Urothelium cell line (cell line): ENCODE measurements at regions not wholly inside any gene's neighbourhood (a gene's known extent, or its start where the extent isn't known, plus 50 kb on each side); places are given as distances from the start of the nearest gene placed in this dataset.
"Not testable (repeated sequence)": the region's sequence is repeated elsewhere in the genome, so short reads cannot be mapped to it uniquely, and the experiment has no call there.

Source experiments
- DNase-seq: peaks from one replicate; pipeline ENCODE4 v3.0.0; 2011; ENCODE audit warnings: low spot score, mixed read lengths
- FAIRE-seq: peaks from 2 replicates; lab custom pipeline; 2011; peaks lifted over from hg19 to GRCh38; lab: Jason Lieb, UNC

- DNase-seq, FAIRE-seq: not testable (repeated sequence)
These were observed 60.8 kb upstream of the GTF3A start for GRCh38 chr13:27363637-27364036.

DNA sequence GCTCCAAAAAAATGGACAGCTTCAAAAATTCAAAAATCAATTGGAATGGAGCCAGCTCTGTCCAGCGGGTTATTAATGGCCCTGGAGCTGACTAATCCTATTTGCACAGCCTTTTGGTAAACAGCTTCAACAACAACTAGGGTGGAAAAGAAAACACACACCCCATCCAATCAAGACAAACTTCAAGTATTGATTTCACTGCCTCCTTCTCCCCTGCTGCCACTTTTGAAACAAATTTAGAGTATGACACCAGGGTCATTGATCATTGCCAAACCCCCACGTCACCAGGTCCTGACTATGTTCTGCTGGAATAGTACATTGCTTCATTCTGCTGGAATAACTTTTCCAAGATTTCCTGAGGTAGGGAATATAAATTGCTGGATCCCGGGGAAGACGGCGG is 56.8 kb upstream of the GTF3A start:
- DNase-seq (no peak), FAIRE-seq (no peak)

GRCh38 chr13:27370305-27370872 is 54.0 kb upstream of the GTF3A start:
- FAIRE-seq (no peak), DNase-seq (no peak)

GRCh38 chr13:27371932-27372331 is 52.5 kb upstream of the GTF3A start:
- FAIRE-seq: no peak
- no peak for DNase-seq

GRCh38 chr13:27372896-27373295 is 51.5 kb upstream of the GTF3A start:
- DNase-seq: no peak
- FAIRE-seq: no peak

GRCh38 chr13:27374126-27374613 is 50.2 kb upstream of the GTF3A start:
- FAIRE-seq: no peak
- no peak for DNase-seq
